H9 (cell line): ENCODE measurements at regions not wholly inside any gene's neighbourhood (a gene's known extent, or its start where the extent isn't known, plus 50 kb on each side); places are given as distances from the start of the nearest gene placed in this dataset.
"Not testable (repeated sequence)": the region's sequence is repeated elsewhere in the genome, so short reads cannot be mapped to it uniquely, and the experiment has no call there.

ENCODE experiments used
- DNase-seq: peaks from one replicate; pipeline ENCODE4 v3.0.0-alpha.2; 2017
- H2AFZ ChIP-seq: one replicate; pipeline ENCODE4 v1.6.1; 2013; ENCODE audit warnings: mild to moderate bottlenecking, low read length, control low read depth, moderate library complexity
- H2AK5ac ChIP-seq: 2 replicates; pipeline ENCODE4 v1.6.1; 2013; ENCODE audit warnings: low read length, control low read depth, mixed read lengths; ENCODE audit not compliant: insufficient read length
- H2BK120ac ChIP-seq: one replicate; pipeline ENCODE4 v1.6.1; 2013; ENCODE audit warnings: low read depth, mild to moderate bottlenecking, low read length, control low read depth, inconsistent platforms; ENCODE audit not compliant: poor library complexity, severe bottlenecking
- H2BK12ac ChIP-seq: 2 replicates; pipeline ENCODE4 v1.6.1; 2013; ENCODE audit warnings: low read length, control low read depth, mixed read lengths, low read depth; ENCODE audit not compliant: insufficient read length
- H2BK15ac ChIP-seq: 2 replicates; pipeline ENCODE4 v1.6.1; 2013; ENCODE audit warnings: low read depth, low read length, control low read depth
- H2BK20ac ChIP-seq: one replicate; pipeline ENCODE4 v1.6.1; 2013; ENCODE audit warnings: low read depth, mild to moderate bottlenecking, low read length, control low read depth, inconsistent platforms; ENCODE audit not compliant: poor library complexity, severe bottlenecking
- H2BK5ac ChIP-seq: 2 replicates; pipeline ENCODE4 v1.6.1; 2013; ENCODE audit warnings: low read length, control low read depth, mixed read lengths; ENCODE audit not compliant: insufficient read length
- H3K14ac ChIP-seq: 2 replicates; pipeline ENCODE4 v1.6.1; 2013; ENCODE audit warnings: low read length, control low read depth; ENCODE audit not compliant: insufficient read depth
- H3K18ac ChIP-seq: 2 replicates; pipeline ENCODE4 v1.6.1; 2013; ENCODE audit warnings: low read depth, mild to moderate bottlenecking, mixed read lengths, low read length, control low read depth; ENCODE audit not compliant: insufficient read length
- H3K23ac ChIP-seq: 2 replicates; pipeline ENCODE4 v1.6.1; 2013; ENCODE audit warnings: low read length, control low read depth, mixed read lengths, low read depth; ENCODE audit not compliant: insufficient read length
- H3K23me2 ChIP-seq: 2 replicates; pipeline ENCODE4 v1.6.1; 2013; ENCODE audit warnings: low read depth, mild to moderate bottlenecking, mixed read lengths, low read length, control low read depth; ENCODE audit not compliant: insufficient read length, poor library complexity, severe bottlenecking
- H3K27ac ChIP-seq: 2 replicates; pipeline ENCODE4 v1.5.1; 2013; ENCODE audit warnings: low read length, control low read depth, mixed read lengths, low read depth; ENCODE audit not compliant: insufficient read length
- H3K27me3 ChIP-seq: 2 replicates; pipeline ENCODE4 v1.6.1; 2013; ENCODE audit warnings: low read length, control low read depth, inconsistent platforms; ENCODE audit not compliant: insufficient read depth
- H3K4ac ChIP-seq: 2 replicates; pipeline ENCODE4 v1.6.1; 2013; ENCODE audit warnings: low read depth, mild to moderate bottlenecking, control low read depth, inconsistent platforms, low read length, moderate library complexity
- H3K4me1 ChIP-seq: 2 replicates; pipeline ENCODE4 v1.6.1; 2013; ENCODE audit warnings: low read length, control low read depth, inconsistent platforms; ENCODE audit not compliant: insufficient read depth
- H3K4me2 ChIP-seq: 2 replicates; pipeline ENCODE4 v1.6.1; 2013; ENCODE audit warnings: low read length, control low read depth, mixed read lengths; ENCODE audit not compliant: insufficient read length, insufficient read depth
- H3K56ac ChIP-seq: 2 replicates; pipeline ENCODE4 v1.6.1; 2013; ENCODE audit warnings: low read depth, mild to moderate bottlenecking, mixed read lengths, low read length, control low read depth; ENCODE audit not compliant: insufficient read length
- H3K79me1 ChIP-seq: 2 replicates; pipeline ENCODE4 v1.6.1; 2013; ENCODE audit warnings: low read depth, mild to moderate bottlenecking, moderate library complexity, low read length, control low read depth, inconsistent platforms; ENCODE audit not compliant: insufficient read depth, poor library complexity, severe bottlenecking
- H3K79me2 ChIP-seq: 2 replicates; pipeline ENCODE4 v1.6.1; 2013; ENCODE audit warnings: low read length, control low read depth, inconsistent platforms; ENCODE audit not compliant: insufficient read depth
- H3K9ac ChIP-seq: 2 replicates; pipeline ENCODE4 v1.6.1; 2013; ENCODE audit warnings: low read length, control low read depth, mixed read lengths; ENCODE audit not compliant: insufficient read length; ENCODE audit errors: extremely low read depth
- H3K9me3 ChIP-seq: one replicate; pipeline ENCODE4 v1.6.1; 2013; ENCODE audit warnings: low read depth, low read length, inconsistent platforms; ENCODE audit not compliant: control insufficient read depth
- H3T11ph ChIP-seq: one replicate; pipeline ENCODE4 v1.6.1; 2013; ENCODE audit warnings: mild to moderate bottlenecking, low read length, control low read depth, inconsistent platforms
- H4K20me1 ChIP-seq: one replicate; pipeline ENCODE4 v1.6.1; 2013; ENCODE audit not compliant: control insufficient read depth, insufficient read length, insufficient read depth
- H4K5ac ChIP-seq: 2 replicates; pipeline ENCODE4 v1.6.1; 2013; ENCODE audit warnings: low read depth, mild to moderate bottlenecking, mixed read lengths, low read length, control low read depth; ENCODE audit not compliant: insufficient read length
- H4K8ac ChIP-seq: replicated peaks from 2 replicates; pipeline ENCODE4 v1.6.1; 2013; ENCODE audit warnings: low read length, control low read depth, mixed read lengths, low read depth; ENCODE audit not compliant: insufficient read length
- H4K91ac ChIP-seq: 2 replicates; pipeline ENCODE4 v1.6.1; 2013; ENCODE audit warnings: low read depth, mild to moderate bottlenecking, moderate library complexity, mixed read lengths, low read length, control low read depth; ENCODE audit not compliant: insufficient read length
- H3K27ac Mint-ChIP-seq, 3 experiments: 2 replicates in 2 of 3; 3 replicates in 1 of 3; pipeline ENCODE4 v1.8.0; 2020 to 2021; ENCODE audit warnings: mixed read lengths in 3 of 3, mild to moderate bottlenecking in 1 of 3, moderate library complexity in 1 of 3
- H3K27me3 Mint-ChIP-seq: 2 replicates; pipeline ENCODE4 v1.8.0; 2021; ENCODE audit warnings: low read depth, mild to moderate bottlenecking, moderate library complexity, mixed read lengths
- H3K36me3 Mint-ChIP-seq, 3 experiments: 2 replicates in 2 of 3; 3 replicates in 1 of 3; pipeline ENCODE4 v1.8.0; 2020 to 2021; ENCODE audit warnings: low read depth in 3 of 3, mixed read lengths in 3 of 3; ENCODE audit not compliant: insufficient read depth in 1 of 3
- H3K4me1 Mint-ChIP-seq, 2 experiments: 2 replicates each; pipeline ENCODE4 v1.8.0; 2020; ENCODE audit warnings: mixed read lengths in 2 of 2
- H3K4me3 Mint-ChIP-seq, 2 experiments: 2 replicates in 1 of 2; 3 replicates in 1 of 2; pipeline ENCODE4 v1.8.0; 2020 to 2021; ENCODE audit warnings: mild to moderate bottlenecking in 2 of 2, mixed read lengths in 2 of 2, moderate library complexity in 1 of 2
- H3K9me3 Mint-ChIP-seq, 2 experiments: 2 replicates in 1 of 2; 3 replicates in 1 of 2; pipeline ENCODE4 v1.8.0; 2020; ENCODE audit warnings: mild to moderate bottlenecking in 2 of 2, mixed read lengths in 2 of 2, moderate library complexity in 1 of 2
- WGBS: extraction: QIAGEN DNeasy Blood & Tissue Kit; methylation state at CpG from one replicate; pipeline ENCODE4 v1.1.7; 2013; ENCODE audit warnings: missing lambda C conversion rate, low lambda C conversion rate, mixed read lengths; ENCODE audit not compliant: insufficient read length; ENCODE audit errors: extremely low coverage; 5-methylcytosine and 5-hydroxymethylcytosine counted together

GRCh38 chr16:18142066-18142465 is 194.5 kb downstream of the NPIPA8 start:
- not testable (repeated sequence) for H4K8ac ChIP-seq, H3K9me3 ChIP-seq, H3K36me3 Mint-ChIP-seq, H3K27me3 ChIP-seq, H3K79me1 ChIP-seq, H3K27me3 Mint-ChIP-seq, H3K27ac ChIP-seq, H3K4me3 Mint-ChIP-seq, H4K20me1 ChIP-seq, H3K4me1 Mint-ChIP-seq, H3K9me3 Mint-ChIP-seq, H3K56ac ChIP-seq, H2BK120ac ChIP-seq, H3K9ac ChIP-seq, H3K4ac ChIP-seq, H4K5ac ChIP-seq, H3K27ac Mint-ChIP-seq, H3K4me1 ChIP-seq, H3T11ph ChIP-seq, H3K23me2 ChIP-seq, H2BK12ac ChIP-seq, H2BK5ac ChIP-seq, H3K23ac ChIP-seq, H3K4me2 ChIP-seq, H3K18ac ChIP-seq, H2BK20ac ChIP-seq, DNase-seq, H2AK5ac ChIP-seq, H2BK15ac ChIP-seq, H4K91ac ChIP-seq, H3K14ac ChIP-seq, H2AFZ ChIP-seq, H3K79me2 ChIP-seq
- no CpG with 5 or more reads among the region's 5 CpGs for WGBS

- H3K79me2 ChIP-seq, H3K9me3 Mint-ChIP-seq: not testable (repeated sequence)
- WGBS = no CpG with 5 or more reads among the region's 1 CpG
These were observed 200.2 kb downstream of the NPIPA8 start for GRCh38 chr16:18136288-18136687.

More at GRCh38 chr16:18136288-18136687, 200.2 kb downstream of the NPIPA8 start:
- H3K18ac ChIP-seq, H3K79me1 ChIP-seq, H2AK5ac ChIP-seq, H4K5ac ChIP-seq, H3K9ac ChIP-seq, H3K4me1 ChIP-seq, H4K20me1 ChIP-seq, H3K27ac ChIP-seq, H3K4me3 Mint-ChIP-seq, H3K27me3 ChIP-seq, H3K4me1 Mint-ChIP-seq, H3K27ac Mint-ChIP-seq, H2BK20ac ChIP-seq, H4K8ac ChIP-seq, H2BK120ac ChIP-seq, H3K4ac ChIP-seq, H3T11ph ChIP-seq, H3K23ac ChIP-seq, H3K27me3 Mint-ChIP-seq, H2BK12ac ChIP-seq, H3K4me2 ChIP-seq, H2BK15ac ChIP-seq, H3K23me2 ChIP-seq, DNase-seq, H4K91ac ChIP-seq, H3K56ac ChIP-seq, H2AFZ ChIP-seq, H3K36me3 Mint-ChIP-seq, H3K14ac ChIP-seq, H2BK5ac ChIP-seq, H3K9me3 ChIP-seq: not testable (repeated sequence)
